DMS 273 (cell line): ENCODE measurements at regions not wholly inside any gene's neighbourhood (a gene's known extent, or its start where the extent isn't known, plus 50 kb on each side); places are given as distances from the start of the nearest gene placed in this dataset.

Source experiments
- DNase-seq: peaks from one replicate; lab custom pipeline; 2025; ENCODE audit not compliant: unreplicated experiment; lab: John Stamatoyannopoulos, UW

DNA sequence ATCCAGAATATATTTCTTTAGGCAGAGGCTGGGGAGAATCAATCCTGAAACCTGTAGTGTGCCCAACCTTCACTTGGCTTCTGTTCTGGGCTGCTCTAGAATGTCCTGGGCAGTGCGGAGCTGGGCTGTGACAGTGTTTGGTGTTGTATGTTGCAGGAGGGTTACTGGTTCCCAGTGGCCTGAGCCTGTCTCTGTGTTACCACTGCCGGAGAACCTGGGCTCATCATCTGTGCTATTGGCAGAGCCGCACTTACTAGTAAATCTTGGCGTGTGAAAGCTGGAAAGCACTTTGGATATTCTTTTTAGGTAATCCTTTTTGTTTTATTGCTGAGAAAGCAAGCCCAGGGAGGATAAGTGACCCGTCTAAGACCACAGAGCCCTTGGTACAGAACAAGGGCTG lies 412.9 kb downstream of the SLC4A3 start:
- no peak for DNase-seq

- no peak for DNase-seq
These were observed 414.0 kb downstream of the SLC4A3 start for GRCh38 chr2:220041447-220041846.

- peak; percentile 23 for DNase-seq
These were observed 415.9 kb downstream of the SLC4A3 start for GRCh38 chr2:220043155-220043989.

- peak; percentile 23 for DNase-seq
These were observed 416.5 kb downstream of the SLC4A3 start for GRCh38 chr2:220043990-220044335.

DNA sequence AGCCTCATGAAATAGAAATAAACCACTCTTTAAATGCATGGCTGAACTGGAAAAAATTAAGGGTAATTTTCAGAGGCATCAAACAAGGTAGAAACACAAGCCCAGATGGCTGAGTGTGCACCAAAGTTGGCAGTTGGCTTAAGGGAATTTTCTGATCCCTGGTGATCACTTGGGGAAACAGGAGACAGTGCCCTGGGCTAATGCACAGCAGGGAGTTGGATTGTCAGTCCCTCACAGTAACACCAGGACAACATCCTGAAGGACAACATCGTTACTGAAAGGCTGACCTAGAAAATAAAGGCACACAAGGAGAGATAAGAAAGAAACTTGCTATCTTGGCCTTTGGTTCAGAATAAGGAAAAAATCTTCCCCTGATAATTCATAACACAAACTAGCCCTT lies 417.0 kb downstream of the SLC4A3 start:
- DNase-seq = peak; percentile 65

DNA sequence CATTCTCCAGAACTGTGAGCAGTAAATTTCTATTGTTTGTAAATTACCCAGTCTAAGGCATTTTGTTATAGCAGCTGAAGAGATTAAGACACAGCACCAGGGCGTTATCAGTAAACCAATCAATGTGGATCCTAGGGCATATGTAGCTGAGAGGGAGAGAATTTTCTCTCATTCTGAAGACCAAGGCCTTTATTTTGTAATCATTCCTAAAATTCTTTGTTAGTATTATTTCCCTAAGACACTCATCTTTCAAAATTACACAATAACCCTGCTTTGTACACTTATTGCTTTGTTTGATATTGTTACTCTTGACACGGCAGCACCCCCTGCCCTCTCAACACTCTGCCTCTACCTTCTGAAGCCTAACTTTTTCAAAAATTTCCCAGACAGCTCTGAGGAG lies 419.1 kb downstream of the SLC4A3 start:
- no peak for DNase-seq

- DNase-seq = no peak
These were observed 424.3 kb downstream of the SLC4A3 start for GRCh38 chr2:220051716-220052115.

- DNase-seq = peak; percentile 49
These were observed 426.5 kb downstream of the SLC4A3 start for GRCh38 chr2:220053919-220054318.

GRCh38 chr2:220057391-220057790 lies 430.0 kb downstream of the SLC4A3 start:
- DNase-seq = no peak

GRCh38 chr2:220057916-220058315 lies 430.5 kb downstream of the SLC4A3 start:
- no peak for DNase-seq

GRCh38 chr2:220064111-220065030 lies 436.9 kb downstream of the SLC4A3 start:
- DNase-seq = peak; percentile 84

GRCh38 chr2:220065581-220065980 lies 438.2 kb downstream of the SLC4A3 start:
- no peak for DNase-seq

GRCh38 chr2:220068846-220069245 lies 441.4 kb downstream of the SLC4A3 start:
- no peak for DNase-seq

DNA sequence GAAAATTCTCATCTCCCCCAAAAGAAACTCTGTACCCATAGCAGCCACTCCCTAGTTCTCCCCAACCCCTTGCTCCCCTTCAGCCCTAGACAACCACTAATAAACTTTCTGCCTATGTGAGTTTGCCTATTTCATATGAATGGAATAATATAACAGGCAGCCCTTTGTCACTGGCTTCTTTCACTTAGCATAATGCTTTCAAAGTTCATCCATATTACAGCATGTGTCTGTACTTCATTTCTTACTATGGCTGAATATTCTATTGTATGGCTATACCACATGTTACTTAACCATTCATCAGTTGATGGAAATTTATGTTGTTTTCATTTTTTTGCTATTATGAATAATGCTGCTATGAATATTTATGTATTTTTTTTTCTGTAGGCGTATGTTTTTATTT lies 442.9 kb downstream of the SLC4A3 start:
- DNase-seq = no peak

- no peak for DNase-seq
These were observed 444.3 kb downstream of the SLC4A3 start for GRCh38 chr2:220071696-220072095.

DNA sequence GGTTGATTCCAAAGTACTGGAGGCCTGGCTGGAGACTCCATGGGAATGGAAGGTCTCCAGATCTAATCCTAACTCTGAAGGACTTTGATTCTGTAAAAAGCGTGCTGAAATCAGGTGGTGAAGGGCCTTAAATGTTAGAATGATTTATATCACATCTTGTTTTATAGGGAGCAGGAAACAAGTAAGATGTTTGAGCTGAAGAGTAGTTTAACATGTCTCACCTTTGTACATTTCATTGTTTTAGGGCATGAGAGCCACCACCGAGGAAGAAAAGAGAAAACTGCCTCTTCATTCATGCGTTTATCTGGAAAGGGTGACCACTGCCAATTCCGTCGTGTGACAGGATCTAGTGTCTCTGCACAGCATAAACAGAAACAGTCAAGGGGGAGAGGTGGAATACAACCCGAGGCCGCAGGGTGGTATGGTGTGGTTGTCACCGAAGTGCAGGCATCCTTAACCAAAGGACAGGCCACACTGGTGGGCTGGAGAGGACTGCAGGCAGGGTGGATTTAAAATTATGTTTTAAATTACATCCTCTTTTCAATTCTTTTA lies 445.3 kb downstream of the SLC4A3 start:
- DNase-seq = no peak

- peak; percentile 13 for DNase-seq
These were observed 448.4 kb downstream of the SLC4A3 start for GRCh38 chr2:220075835-220076234.

- peak; percentile 14 for DNase-seq
These were observed 449.3 kb downstream of the SLC4A3 start for GRCh38 chr2:220076734-220077133.

DNA sequence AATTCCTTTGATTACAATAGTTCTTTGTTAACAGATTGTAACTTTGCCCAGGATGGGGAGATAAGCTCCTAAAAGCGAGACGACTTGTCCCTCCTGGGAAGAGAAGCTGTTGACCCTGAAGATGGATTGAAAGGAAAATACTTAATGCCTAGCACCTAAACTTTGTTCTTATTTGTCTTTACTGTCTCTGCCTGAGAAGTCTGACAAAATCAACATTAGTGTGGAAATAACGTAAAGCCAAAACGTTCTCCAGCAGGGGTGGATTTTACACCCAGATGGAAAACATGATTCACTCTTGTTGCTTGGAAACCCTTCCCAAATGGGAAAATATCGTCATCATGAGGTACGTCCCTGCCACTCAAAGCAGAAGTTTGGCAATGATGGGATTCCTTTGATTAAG lies 450.1 kb downstream of the SLC4A3 start:
- peak; percentile 18 for DNase-seq

DNA sequence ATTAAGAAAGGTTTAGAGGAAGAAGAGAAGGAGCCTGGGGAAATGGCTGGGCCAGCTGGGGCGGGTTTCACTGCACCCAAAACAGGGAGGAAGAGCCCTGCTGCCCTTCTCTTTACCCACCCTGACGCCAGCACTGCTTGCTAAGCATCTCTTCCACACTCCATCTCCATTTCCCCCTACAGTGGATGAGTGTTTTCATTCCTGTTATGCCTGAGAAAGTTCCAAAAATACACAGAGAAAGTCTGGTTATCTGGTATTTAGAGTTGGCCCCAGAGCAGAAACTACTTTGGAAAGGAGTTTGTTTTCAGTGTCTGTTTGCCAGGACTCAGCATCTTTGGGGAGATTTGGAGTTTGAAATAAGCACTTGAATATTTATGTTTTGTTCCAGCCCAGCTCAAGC lies 451.0 kb downstream of the SLC4A3 start:
- DNase-seq = no peak

DNA sequence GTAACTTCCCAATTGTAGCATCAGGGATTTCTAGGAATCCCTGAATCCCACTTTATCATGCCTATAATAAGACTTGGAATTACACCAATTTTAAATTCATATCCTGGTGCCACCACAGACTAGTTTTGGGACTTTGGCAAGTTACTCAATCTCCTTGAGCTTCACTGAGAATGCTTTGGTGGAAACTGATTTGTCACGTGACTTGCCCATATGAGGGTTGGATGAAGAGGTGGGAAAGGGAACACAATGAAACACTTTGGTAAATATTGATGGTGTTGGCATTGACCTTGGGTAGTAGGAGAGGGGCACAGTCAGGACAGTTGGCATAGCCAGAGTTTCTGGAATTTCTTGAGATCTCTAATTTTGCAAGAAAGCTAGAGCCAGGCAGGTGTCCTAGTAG lies 452.2 kb downstream of the SLC4A3 start:
- no peak for DNase-seq

- no peak for DNase-seq
These were observed 453.7 kb downstream of the SLC4A3 start for GRCh38 chr2:220081171-220081570.
